ENCODE measurements at regions not wholly inside any gene's neighbourhood (a gene's known extent, or its start where the extent isn't known, plus 50 kb on each side); places are given as distances from the start of the nearest gene placed in this dataset.
A peak's percentile ranks its signal among the peaks of the same experiment; 100 is the strongest.

DNA sequence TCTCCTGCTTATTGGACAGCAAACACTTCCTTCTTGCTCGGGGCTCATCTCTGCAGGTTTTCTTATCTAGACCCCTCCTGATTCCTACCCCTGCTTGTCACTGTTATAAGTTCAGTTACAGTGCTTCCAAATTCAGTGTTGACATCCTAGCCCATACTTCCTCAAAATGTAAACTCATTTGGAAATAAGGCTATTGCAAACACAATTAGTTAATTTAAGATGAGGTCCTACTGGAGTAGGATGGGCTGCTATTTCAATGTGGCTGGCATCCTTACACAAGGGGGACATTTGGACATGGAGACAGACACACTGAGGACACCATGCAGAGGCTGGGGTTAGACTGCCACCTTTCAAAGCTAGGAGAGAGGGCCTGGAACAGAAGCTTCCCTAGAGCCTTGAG, 85.2 kb upstream of the NPVF start:
- intact Hi-C loops (cut with DNase I) = no loop called here
- no peak for DNase-seq

DNA sequence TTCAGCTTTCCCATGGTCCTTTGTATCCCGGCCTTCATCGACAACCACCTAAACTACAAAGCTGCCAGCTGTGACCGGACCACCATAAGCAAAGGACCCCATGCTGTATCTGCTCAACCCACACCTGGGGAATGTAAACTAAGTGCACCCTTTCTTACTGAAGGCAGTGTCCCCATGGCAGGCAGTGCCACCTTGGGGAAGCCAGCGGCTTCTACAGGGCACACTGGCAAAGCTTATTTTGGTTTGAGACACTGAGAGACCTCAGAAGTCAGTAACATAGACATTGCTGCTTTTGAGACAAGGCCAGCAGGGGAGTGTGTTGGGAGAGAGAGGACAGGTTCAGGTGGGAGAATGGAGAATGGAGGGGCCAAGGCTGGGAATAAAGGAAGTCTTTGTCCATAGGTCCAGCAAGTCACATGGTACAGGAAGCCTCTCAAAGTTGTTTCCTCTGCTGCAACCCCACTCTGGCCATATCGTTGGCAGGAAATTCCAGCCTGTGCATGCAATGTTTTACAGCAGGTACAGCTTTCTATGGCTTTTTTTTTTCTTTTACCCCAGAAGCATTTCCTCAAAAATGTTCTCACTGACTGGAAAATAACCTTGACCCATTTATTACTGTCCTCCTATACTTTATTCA, 85.9 kb upstream of the NPVF start:
- intact Hi-C loops (cut with DNase I) = no loop called here
- peak in 1 of 42 donors; percentile 11 for DNase-seq

DNA sequence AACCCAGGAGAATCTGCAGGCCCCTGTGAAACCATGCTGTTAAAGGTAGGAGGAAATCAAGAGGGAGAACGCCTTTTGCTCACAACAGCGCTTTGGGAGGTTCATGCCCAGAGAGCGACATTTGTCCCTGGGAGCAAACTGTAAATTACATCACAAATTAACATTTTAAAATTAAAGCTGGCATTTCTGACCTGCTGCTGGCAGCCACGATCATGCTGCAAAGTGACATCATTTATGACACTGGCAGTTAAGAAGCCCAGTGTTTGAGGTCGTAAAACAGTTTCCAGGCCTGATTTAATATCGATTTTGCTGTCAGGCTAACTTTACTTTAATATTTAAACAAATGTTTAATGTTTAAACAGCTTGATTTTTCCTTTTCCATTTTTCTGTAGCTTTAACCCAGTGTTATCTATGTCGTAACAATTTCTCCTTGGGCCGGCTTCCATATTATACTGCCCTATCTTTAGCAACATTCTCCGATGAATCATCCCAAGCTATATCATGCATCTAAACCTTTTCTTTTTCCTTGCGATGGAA, 86.5 kb upstream of the NPVF start:
- intact Hi-C loops (cut with DNase I) = no loop called here
- no peak for DNase-seq

DNA sequence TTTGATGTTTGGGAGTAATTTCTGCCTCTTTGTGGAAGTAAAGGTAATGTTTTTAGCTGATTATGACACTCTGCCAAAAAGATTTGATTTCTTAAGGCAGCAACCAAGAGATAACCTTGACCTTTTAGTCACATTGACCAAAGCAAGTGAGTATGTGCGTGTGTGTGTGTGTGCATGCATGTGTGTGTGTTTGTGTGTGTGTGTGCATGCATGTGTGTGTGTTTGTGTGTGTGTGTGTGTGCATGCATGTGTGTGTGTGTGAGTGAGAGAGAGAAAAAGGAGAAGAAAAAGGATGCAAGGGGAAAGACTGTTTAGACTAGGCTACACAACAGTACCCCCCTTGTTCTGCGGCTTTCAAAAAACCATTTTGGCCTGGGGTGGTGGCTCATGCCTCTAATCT, 88.1 kb upstream of the NPVF start:
- intact Hi-C loops (cut with DNase I) = no loop called here
- DNase-seq = no peak

DNA sequence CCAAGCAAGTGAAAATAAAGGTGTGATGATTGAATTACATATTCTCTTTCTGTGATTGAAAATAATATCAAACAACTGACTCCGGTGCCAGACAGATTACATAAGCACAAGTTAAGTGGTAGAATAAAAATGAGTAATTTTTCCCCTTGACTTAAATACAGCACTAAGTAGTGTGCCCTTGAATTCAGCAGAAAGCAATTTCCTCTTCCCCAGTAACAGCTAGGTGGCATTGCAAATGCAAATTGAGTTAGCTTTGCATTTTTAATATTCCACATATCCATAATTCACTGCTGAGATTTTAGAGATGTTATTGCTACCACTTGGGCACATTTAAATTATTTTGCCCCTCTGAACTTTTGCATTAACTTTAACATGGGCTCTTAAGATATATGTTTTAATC, 89.8 kb upstream of the NPVF start:
- no peak for DNase-seq
- intact Hi-C loops (cut with DNase I) = no loop called here

- intact Hi-C loops (cut with DNase I) = no loop called here
Measured at GRCh38 chr7:25319707-25320106, 91.4 kb upstream of the NPVF start.

GRCh38 chr7:25320791-25321190, 92.5 kb upstream of the NPVF start:
- intact Hi-C loops (cut with DNase I) = no loop called here

More at GRCh38 chr7:25319707-25320106, 91.4 kb upstream of the NPVF start:
- DNase-seq = no peak

DNA sequence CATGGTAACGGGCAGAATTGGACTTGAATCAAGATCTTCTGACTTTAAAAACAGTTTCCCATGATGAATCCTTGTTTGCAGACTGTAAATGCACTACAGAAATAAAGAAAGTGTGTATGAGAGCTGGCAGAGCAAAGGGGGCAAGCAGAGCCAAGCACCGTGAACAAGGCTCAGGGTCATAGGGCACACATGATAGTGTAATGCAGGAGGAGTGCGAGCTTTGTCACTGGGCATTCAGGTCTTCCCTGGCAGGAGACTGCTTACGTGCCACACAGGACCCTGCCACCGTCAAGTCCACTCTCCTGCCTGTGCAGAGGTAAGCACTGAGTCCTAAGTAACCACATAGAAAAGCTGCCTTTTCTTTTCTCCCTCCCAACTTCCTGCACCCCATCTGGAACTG, 93.1 kb upstream of the NPVF start:
- no peak for DNase-seq
- intact Hi-C loops (cut with DNase I) = no loop called here

More at GRCh38 chr7:25320791-25321190, 92.5 kb upstream of the NPVF start:
- DNase-seq = no peak

GRCh38 chr7:25322473-25322872, 94.2 kb upstream of the NPVF start:
- intact Hi-C loops (cut with DNase I) = no loop called here
- no peak for DNase-seq

GRCh38 chr7:25325186-25325757, 97.0 kb upstream of the NPVF start:
- intact Hi-C loops (cut with DNase I) = no loop called here
- no peak for DNase-seq

DNA sequence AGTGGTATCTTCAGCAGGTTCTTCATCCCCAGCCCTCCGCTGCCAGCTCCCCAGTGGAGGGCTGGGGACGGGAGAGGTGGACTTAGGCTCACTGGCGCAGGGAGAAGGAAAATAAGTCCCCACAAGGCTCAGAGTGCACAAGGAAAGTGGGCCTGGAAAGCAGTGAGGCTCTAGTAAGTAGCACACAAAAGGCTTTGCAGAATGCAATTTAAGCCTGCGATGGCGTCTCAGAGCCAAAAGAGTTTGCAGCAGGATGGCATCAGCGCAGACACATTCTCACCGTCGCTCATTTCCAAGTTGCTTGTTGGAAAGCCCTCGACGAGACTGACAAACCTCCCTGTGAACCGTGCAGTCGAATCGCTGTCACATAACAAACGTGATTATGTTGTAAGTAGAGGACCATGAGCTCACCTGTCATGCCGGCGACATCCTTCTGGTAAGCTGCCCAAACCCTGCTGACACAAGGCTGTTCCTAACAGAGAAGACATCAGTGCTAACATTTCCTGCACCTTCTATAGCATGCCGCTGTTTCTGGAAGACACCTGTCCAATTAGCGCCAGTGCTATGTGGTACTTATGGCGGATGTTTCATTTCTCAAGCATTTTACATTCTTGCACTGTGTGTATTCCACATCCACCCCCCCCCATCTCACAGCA, 98.3 kb upstream of the NPVF start:
- intact Hi-C loops (cut with DNase I) = no loop called here
- DNase-seq = no peak

GRCh38 chr7:25329815-25330214, 101.5 kb upstream of the NPVF start:
- no peak for DNase-seq
- intact Hi-C loops (cut with DNase I) = no loop called here

DNA sequence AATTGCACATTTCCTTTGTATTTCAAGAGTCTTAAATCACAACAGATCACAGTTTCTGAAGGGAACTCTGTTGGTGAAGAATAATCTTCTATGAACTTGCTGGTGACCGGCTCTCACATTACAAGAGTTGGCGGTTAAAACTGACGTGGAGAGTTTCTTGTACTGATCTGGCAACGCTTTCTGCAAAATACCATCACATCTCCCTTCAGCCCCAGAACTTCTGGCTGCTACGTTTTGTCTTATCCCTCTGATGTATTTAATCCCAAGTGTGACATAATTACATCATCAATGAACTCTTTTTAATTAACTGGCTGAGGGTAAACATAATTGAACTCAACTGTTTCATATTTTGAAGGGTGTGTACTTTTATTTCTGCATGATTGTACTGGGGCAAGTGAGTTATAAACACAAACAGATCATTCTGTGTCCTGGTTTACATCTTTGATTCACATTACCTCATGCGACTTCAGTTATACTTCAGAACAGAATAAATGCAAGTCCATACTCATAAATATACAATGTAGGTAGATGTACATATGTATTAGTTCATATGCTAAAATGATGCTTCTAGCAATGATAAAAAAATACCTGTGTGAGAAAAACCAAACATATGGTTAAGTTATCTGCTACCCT, 105.1 kb upstream of the NPVF start:
- DNase-seq = no peak
- intact Hi-C loops (cut with DNase I) = no loop called here

DNA sequence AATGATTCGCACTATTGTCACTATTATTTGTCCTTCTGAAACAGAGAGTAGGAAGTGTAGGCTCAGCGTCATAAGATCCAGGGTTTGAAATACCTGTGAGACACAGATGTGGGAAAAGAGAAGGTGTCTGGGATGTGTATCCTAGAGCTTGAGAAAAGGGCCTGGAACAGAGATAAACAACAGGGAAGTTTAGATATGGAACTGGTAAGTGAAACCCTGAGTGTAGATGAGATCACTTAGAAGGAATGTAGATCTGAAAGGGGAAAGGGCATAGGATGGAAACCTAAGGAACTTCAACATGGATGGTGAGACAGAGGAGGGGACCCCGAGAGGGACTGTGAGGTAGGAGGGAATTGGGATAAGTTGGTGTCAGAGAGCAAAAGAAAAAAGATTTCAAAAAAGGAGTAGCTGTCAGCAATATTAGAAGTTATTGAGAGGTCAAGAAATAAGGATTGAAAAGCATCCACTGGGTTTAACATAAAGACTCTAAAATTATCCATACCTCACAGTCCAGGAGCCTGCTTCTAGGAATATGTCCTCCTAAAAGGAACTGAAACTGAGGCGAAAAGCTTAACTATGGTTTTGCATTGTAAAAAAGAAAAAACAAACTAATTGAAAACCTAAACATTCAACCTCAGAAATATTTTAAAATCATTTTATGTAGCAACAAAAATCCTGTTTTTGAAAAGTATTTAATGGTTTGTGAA, 119.2 kb upstream of the NPVF start:
- intact Hi-C loops (cut with DNase I) = no loop called here

DNA sequence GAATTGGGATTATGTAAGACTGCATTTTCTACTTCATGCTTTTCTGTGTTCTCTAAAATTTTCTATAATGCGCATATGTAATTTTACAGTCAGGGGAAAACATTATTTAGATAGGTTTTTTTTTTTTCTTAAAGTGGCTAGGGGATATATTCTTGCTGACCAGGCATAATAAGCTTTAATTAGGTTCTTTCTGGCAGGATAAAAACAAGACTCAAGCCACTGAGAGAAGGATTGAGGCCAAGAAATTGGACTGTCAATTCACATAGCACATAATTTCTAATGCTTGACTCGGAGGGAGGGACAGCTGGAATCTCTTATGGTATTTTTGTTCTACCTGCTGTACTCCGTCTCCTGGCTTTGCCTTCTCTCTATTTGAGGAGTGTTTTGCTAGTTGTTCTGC, 119.8 kb upstream of the NPVF start:
- intact Hi-C loops (cut with DNase I) = no loop called here

More for the DNA sequence above, 119.2 kb upstream of the NPVF start:
- DNase-seq = no peak

GRCh38 chr7:25349283-25350017, 121.2 kb upstream of the NPVF start:
- DNase-seq = no peak
- intact Hi-C loops (cut with DNase I) = no loop called here

More for the DNA sequence above, 119.8 kb upstream of the NPVF start:
- DNase-seq = no peak

DNA sequence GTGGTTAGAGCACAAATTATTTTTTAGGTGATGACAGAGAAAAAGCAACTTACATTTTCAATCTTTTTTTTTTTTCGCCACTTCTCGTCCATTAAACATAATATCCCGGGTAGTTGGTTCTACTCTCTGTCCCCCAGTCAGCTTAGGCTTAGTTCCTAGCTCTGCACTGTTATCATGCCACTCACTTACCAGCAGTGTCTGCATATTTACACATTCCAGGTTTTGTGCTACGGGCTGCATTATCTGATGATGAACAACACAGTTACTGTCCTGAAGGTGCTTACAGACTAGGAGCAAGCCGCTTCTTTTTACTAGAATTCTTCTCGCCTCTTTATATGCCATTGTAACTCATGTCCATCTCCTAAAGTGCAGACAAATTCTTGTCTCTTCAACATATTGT, 121.8 kb upstream of the NPVF start:
- DNase-seq = no peak
- intact Hi-C loops (cut with DNase I) = no loop called here

GRCh38 chr7:25351761-25352160, 123.5 kb upstream of the NPVF start:
- intact Hi-C loops (cut with DNase I) = no loop called here
- DNase-seq = no peak

DNA sequence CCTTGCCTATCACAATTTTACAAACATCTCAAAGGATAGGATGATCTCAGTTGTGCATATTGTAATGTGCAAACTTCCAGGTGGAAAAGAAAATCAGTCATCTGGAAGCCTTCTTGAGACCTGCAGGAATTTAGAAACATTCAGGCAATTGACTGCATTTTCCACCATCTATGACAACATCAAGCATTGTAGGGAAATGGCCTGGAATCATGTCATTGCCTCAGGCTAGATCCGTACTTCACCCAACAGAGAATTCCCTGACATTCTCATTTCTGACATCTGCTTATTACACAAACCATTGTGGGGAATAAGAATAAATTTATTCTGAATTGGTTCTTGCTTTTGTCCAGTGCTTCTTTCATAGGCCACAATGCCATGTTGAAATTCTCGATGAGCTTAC, 124.9 kb upstream of the NPVF start:
- intact Hi-C loops (cut with DNase I) = no loop called here
- DNase-seq = no peak
